ENCODE measurements at regions not wholly inside any gene's neighbourhood (a gene's known extent, or its start where the extent isn't known, plus 50 kb on each side); places are given as distances from the start of the nearest gene placed in this dataset.

DNA sequence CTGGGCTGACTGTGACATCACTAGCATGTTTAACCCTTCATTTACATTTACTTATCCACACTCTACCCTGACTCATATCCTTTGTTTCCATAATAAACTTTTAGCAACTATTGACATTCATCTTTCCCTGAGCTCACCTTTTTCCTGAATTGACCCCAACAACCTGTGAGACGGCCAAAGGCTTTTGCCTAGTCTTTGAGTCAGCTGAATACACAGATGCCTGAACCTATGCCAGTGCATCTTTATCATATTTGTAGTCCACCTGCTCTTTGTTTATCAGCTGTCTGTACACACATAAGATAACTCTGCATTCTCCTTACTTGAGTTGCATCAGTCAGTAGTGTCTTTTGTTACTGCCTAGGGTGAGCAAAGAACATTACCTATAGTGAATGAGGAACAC is 128.5 kb upstream of the HMHB1 start:
- TF ChIP-seq ZNF557 (CRISPR knock-in tag; IDR thresholded peaks at IDR 0.05), result no peak
- TF ChIP-seq EZH2 (conservative IDR thresholded peaks at IDR 0.05; ENCODE audit: low read depth, low read length), result no peak
- TF ChIP-seq ZBTB20 (CRISPR knock-in tag; IDR thresholded peaks at IDR 0.05; ENCODE audit: borderline replicate concordance, low read depth), result no peak
- TF ChIP-seq, protein P1, sequence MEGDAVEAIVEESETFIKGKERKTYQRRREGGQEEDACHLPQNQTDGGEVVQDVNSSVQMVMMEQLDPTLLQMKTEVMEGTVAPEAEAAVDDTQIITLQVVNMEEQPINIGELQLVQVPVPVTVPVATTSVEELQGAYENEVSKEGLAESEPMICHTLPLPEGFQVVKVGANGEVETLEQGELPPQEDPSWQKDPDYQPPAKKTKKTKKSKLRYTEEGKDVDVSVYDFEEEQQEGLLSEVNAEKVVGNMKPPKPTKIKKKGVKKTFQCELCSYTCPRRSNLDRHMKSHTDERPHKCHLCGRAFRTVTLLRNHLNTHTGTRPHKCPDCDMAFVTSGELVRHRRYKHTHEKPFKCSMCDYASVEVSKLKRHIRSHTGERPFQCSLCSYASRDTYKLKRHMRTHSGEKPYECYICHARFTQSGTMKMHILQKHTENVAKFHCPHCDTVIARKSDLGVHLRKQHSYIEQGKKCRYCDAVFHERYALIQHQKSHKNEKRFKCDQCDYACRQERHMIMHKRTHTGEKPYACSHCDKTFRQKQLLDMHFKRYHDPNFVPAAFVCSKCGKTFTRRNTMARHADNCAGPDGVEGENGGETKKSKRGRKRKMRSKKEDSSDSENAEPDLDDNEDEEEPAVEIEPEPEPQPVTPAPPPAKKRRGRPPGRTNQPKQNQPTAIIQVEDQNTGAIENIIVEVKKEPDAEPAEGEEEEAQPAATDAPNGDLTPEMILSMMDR (CRISPR knock-in tag; IDR thresholded peaks at IDR 0.05), result no peak
- no peak for TF ChIP-seq PHB2 (IDR thresholded peaks at IDR 0.05; ENCODE audit: partially characterized antibody)
- no peak for TF ChIP-seq TAF15 (IDR thresholded peaks at IDR 0.05; ENCODE audit: low read depth, low read length, poor library complexity, severe bottlenecking)
- TF ChIP-seq JUND (CRISPR knock-in tag; IDR thresholded peaks at IDR 0.05), result no peak
- no peak for TF ChIP-seq PAX8 (CRISPR knock-in tag; IDR thresholded peaks at IDR 0.05; ENCODE audit: borderline replicate concordance)
- TF ChIP-seq REST (IDR thresholded peaks at IDR 0.05; ENCODE audit: borderline replicate concordance in 1 of 2, low read depth in 1 of 2, low read length in 2 of 2), result no peak
- TF ChIP-seq ATF6 (CRISPR knock-in tag; conservative IDR thresholded peaks at IDR 0.05), result no peak
- TF ChIP-seq ZNF230 (CRISPR knock-in tag; IDR thresholded peaks at IDR 0.05), result no peak
- TF ChIP-seq, protein P2, sequence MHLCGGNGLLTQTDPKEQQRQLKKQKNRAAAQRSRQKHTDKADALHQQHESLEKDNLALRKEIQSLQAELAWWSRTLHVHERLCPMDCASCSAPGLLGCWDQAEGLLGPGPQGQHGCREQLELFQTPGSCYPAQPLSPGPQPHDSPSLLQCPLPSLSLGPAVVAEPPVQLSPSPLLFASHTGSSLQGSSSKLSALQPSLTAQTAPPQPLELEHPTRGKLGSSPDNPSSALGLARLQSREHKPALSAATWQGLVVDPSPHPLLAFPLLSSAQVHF (CRISPR knock-in tag; IDR thresholded peaks at IDR 0.05), result no peak
- no peak for TF ChIP-seq ZNF274 (CRISPR knock-in tag; IDR thresholded peaks at IDR 0.05)
- TF ChIP-seq NPAS2 (CRISPR knock-in tag; IDR thresholded peaks at IDR 0.05; ENCODE audit: borderline replicate concordance), result no peak

Measured in HepG2 (cell line).